ENCODE measurements at regions not wholly inside any gene's neighbourhood (a gene's known extent, or its start where the extent isn't known, plus 50 kb on each side); places are given as distances from the start of the nearest gene placed in this dataset.
"Not testable (repeated sequence)": the region's sequence is repeated elsewhere in the genome, so short reads cannot be mapped to it uniquely, and the experiment has no call there.

GRCh38 chr2:242052421-242052820 is 182.9 kb downstream of the RTP5 start:
- no peak for DNase-seq

- DNase-seq = no peak
Observed at GRCh38 chr2:242053921-242054320, 184.4 kb downstream of the RTP5 start.

GRCh38 chr2:242054406-242054805 is 184.9 kb downstream of the RTP5 start:
- no peak for DNase-seq

- DNase-seq = no peak
Observed at GRCh38 chr2:242054881-242055801, 185.6 kb downstream of the RTP5 start.

GRCh38 chr2:242056026-242056425 is 186.5 kb downstream of the RTP5 start:
- no peak for DNase-seq

- DNase-seq = no peak
Observed at GRCh38 chr2:242056785-242057184, 187.3 kb downstream of the RTP5 start.

GRCh38 chr2:242057379-242058040 is 188.0 kb downstream of the RTP5 start:
- DNase-seq = no peak

- no peak for DNase-seq
Observed at GRCh38 chr2:242058116-242058680, 188.7 kb downstream of the RTP5 start.

GRCh38 chr2:242059566-242059965 is 190.0 kb downstream of the RTP5 start:
- no peak for DNase-seq

- peak; percentile 83 for DNase-seq
Observed at GRCh38 chr2:242060212-242060835, 190.8 kb downstream of the RTP5 start.

- DNase-seq = not testable (repeated sequence)
Observed at GRCh38 chr2:242061930-242062329, 192.4 kb downstream of the RTP5 start.

GRCh38 chr2:242063436-242063835 is 193.9 kb downstream of the RTP5 start:
- no peak for DNase-seq

GRCh38 chr2:242063850-242064249 is 194.3 kb downstream of the RTP5 start:
- DNase-seq = no peak

GRCh38 chr2:242064364-242065250 is 195.1 kb downstream of the RTP5 start:
- DNase-seq = no peak

GRCh38 chr2:242065426-242065825 is 195.9 kb downstream of the RTP5 start:
- DNase-seq = no peak

GRCh38 chr2:242069018-242069417 is 199.5 kb downstream of the RTP5 start:
- DNase-seq = no peak

GRCh38 chr2:242069938-242070395 is 200.4 kb downstream of the RTP5 start:
- peak; percentile 83 for DNase-seq

- not testable (repeated sequence) for DNase-seq
Observed at GRCh38 chr2:242070726-242071125, 201.2 kb downstream of the RTP5 start.

GRCh38 chr2:242071377-242071776 is 201.8 kb downstream of the RTP5 start:
- not testable (repeated sequence) for DNase-seq

- not testable (repeated sequence) for DNase-seq
Observed at GRCh38 chr2:242071936-242072335, 202.4 kb downstream of the RTP5 start.

- DNase-seq = peak; percentile 96
Observed at GRCh38 chr2:242075168-242075567, 205.6 kb downstream of the RTP5 start.

- peak; percentile 62 for DNase-seq
Observed at GRCh38 chr2:242075696-242076095, 206.2 kb downstream of the RTP5 start.
